ENCODE measurements at regions not wholly inside any gene's neighbourhood (a gene's known extent, or its start where the extent isn't known, plus 50 kb on each side); places are given as distances from the start of the nearest gene placed in this dataset.

GRCh38 chr2:6506361-6506794 is 359.3 kb downstream of the CMPK2 start:
- TF ChIP-seq CTCF (IDR thresholded peaks at IDR 0.05; ENCODE audit: low read depth, low read length): no peak
- H3K4me3 ChIP-seq (replicated peaks in 1 of 2; ENCODE audit: low read depth in 2 of 2, low read length in 2 of 2): no peak overlapping the region
- DNase-seq (ENCODE audit: low read depth in 2 of 2): peak in 1 of 2 donors; percentile 2

- no peak for DNase-seq (ENCODE audit: low read depth in 2 of 2)
- H3K4me3 ChIP-seq (replicated peaks in 1 of 2; ENCODE audit: low read depth in 2 of 2, low read length in 2 of 2): no peak overlapping the region
- TF ChIP-seq CTCF (IDR thresholded peaks at IDR 0.05; ENCODE audit: low read depth, low read length): no peak
Measured at GRCh38 chr2:6506859-6507258, 358.8 kb downstream of the CMPK2 start.

- no peak for TF ChIP-seq CTCF (IDR thresholded peaks at IDR 0.05; ENCODE audit: low read depth, low read length)
- no peak overlapping the region for H3K4me3 ChIP-seq (replicated peaks in 1 of 2; ENCODE audit: low read depth in 2 of 2, low read length in 2 of 2)
- no peak for DNase-seq (ENCODE audit: low read depth in 2 of 2)
Measured at GRCh38 chr2:6510532-6510931, 355.2 kb downstream of the CMPK2 start.

GRCh38 chr2:6512589-6512988 is 353.1 kb downstream of the CMPK2 start:
- no peak for DNase-seq (ENCODE audit: low read depth in 2 of 2)
- TF ChIP-seq CTCF (IDR thresholded peaks at IDR 0.05; ENCODE audit: low read depth, low read length): no peak
- H3K4me3 ChIP-seq (replicated peaks in 1 of 2; ENCODE audit: low read depth in 2 of 2, low read length in 2 of 2): no peak overlapping the region

- no peak for TF ChIP-seq CTCF (IDR thresholded peaks at IDR 0.05; ENCODE audit: low read depth, low read length)
- no peak overlapping the region for H3K4me3 ChIP-seq (replicated peaks in 1 of 2; ENCODE audit: low read depth in 2 of 2, low read length in 2 of 2)
- no peak for DNase-seq (ENCODE audit: low read depth in 2 of 2)
Measured at GRCh38 chr2:6516674-6517073, 349.0 kb downstream of the CMPK2 start.

- DNase-seq (ENCODE audit: low read depth in 2 of 2): no peak
- no peak overlapping the region for H3K4me3 ChIP-seq (replicated peaks in 1 of 2; ENCODE audit: low read depth in 2 of 2, low read length in 2 of 2)
- no peak for TF ChIP-seq CTCF (IDR thresholded peaks at IDR 0.05; ENCODE audit: low read depth, low read length)
Measured at GRCh38 chr2:6518361-6518760, 347.3 kb downstream of the CMPK2 start.

GRCh38 chr2:6523476-6523875 is 342.2 kb downstream of the CMPK2 start:
- H3K4me3 ChIP-seq (replicated peaks in 1 of 2; ENCODE audit: low read depth in 2 of 2, low read length in 2 of 2): no peak overlapping the region
- DNase-seq (ENCODE audit: low read depth in 2 of 2): no peak
- no peak for TF ChIP-seq CTCF (IDR thresholded peaks at IDR 0.05; ENCODE audit: low read depth, low read length)

Measured in cardiac fibroblast (primary cell).